GM12873 (cell line): ENCODE measurements at regions not wholly inside any gene's neighbourhood (a gene's known extent, or its start where the extent isn't known, plus 50 kb on each side); places are given as distances from the start of the nearest gene placed in this dataset.

Experiments
- TF ChIP-seq, protein P1 (sequence below): IDR thresholded peaks from 2 replicates; pipeline ENCODE4 v1.5.1; 2012; ENCODE audit warnings: low read depth, mild to moderate bottlenecking, moderate library complexity, low read length, control low read depth; ENCODE audit not compliant: insufficient read depth; ENCODE audit errors: missing control alignments

DNA sequence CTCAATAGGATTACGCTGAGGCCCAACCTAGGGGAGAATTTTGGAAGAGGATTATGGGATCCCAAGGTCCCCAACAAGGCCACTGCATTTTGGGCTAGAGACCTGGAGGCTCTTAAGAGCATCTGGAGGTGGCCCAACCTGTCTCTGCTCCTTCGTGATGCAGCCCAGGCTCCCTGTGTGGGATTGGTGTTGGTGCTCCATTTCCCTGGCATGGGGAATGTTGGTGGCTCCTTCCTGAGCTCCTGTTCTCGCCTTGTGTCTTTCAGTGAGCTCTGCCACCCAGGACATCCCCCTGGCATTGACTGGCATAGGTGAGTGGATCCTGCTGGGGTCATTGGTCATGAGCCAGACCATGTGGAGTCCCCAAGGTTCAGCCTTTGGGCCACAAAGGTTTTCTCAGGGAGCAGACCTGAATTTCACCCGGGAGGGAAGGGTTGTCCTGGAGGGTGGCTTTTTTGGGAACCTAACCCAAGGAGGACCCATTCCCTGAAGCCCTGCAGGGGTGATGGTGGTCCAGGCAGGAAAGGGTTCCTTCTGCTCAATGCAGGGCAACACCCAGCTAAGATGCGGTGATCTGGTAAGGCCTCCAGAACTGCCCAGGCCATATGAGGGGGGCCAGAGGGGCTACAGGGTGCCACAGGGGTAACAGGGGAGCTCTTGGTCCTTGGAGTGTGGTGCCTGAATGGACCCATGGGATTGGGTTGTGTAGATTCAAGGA lies 202.5 kb downstream of the UBE3A start:
- TF ChIP-seq, protein P1, sequence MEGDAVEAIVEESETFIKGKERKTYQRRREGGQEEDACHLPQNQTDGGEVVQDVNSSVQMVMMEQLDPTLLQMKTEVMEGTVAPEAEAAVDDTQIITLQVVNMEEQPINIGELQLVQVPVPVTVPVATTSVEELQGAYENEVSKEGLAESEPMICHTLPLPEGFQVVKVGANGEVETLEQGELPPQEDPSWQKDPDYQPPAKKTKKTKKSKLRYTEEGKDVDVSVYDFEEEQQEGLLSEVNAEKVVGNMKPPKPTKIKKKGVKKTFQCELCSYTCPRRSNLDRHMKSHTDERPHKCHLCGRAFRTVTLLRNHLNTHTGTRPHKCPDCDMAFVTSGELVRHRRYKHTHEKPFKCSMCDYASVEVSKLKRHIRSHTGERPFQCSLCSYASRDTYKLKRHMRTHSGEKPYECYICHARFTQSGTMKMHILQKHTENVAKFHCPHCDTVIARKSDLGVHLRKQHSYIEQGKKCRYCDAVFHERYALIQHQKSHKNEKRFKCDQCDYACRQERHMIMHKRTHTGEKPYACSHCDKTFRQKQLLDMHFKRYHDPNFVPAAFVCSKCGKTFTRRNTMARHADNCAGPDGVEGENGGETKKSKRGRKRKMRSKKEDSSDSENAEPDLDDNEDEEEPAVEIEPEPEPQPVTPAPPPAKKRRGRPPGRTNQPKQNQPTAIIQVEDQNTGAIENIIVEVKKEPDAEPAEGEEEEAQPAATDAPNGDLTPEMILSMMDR: no peak

GRCh38 chr15:25236861-25237155 lies 202.0 kb downstream of the UBE3A start:
- TF ChIP-seq, protein P1: no peak

- TF ChIP-seq, protein P1: no peak
Measured at GRCh38 chr15:25237291-25237978, 201.4 kb downstream of the UBE3A start.

DNA sequence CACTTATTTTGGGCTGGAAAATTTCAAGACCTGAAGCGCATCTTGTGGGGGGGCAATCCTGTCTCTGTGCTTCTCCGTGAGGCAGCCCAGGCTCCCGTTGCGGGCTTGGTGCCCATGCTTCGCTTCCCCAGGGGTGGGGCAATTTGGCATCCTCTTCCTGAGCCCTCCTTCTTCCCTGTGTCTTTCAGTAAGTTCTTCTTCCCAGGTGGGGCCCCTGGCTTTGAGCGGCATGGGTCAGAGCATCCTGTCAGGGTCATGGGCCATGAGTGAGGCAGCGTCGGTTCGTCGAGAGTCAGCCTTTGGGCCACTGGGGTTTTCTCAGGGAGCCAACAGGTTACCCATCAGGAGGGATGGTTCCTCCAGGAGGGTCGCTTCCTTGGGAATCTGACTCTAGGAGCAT lies 200.7 kb downstream of the UBE3A start:
- TF ChIP-seq, protein P1: no peak

DNA sequence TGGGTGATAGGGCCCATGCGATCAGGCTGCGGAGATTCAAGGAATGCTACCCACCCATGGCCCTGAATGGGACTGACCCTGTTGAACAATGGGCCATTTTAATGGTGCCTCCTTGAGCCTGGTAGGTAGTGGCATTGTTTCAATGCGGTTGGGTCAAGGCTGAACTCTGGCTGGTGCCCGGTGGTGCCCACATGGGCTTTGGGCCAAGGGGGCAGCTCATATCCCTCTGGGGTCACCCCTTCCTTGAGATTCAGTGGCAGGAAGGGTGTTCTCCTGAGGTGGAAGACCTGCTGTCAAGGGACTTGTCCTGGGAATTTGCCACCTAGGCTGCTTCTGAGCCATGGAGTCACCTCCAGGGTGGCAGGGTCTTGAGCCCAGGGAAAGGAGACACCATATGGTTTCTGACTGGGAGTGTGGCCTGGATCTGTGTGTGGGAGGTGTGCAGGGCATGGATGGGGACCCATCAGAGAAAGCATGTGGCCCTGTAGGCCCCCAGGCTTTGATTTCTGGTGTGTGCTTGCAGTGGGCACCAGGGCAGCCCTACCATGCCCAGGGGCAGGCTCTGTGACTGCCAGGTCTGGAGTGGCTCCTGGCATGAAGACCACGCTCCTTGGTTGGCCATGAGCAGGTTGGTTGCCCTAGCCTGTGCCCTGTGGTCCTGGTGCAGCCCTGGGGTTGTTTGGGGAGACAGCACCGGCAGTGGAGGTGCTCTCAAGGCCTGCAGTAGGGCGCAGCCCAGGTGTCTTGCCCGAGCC lies 199.9 kb downstream of the UBE3A start:
- TF ChIP-seq, protein P1: no peak

GRCh38 chr15:25239471-25240345 lies 199.1 kb downstream of the UBE3A start:
- TF ChIP-seq, protein P1: no peak
